CD14-positive monocyte (primary cell): ENCODE measurements at regions not wholly inside any gene's neighbourhood (a gene's known extent, or its start where the extent isn't known, plus 50 kb on each side); places are given as distances from the start of the nearest gene placed in this dataset.

Source experiments
- DNase-seq, 3 donors: peaks; one replicate each; pipeline ENCODE4 v3.0.0-alpha.2; 2011 to 2022
- H2AFZ ChIP-seq: 2 replicates; pipeline ENCODE4 v1.6.0; 2012; ENCODE audit warnings: mild to moderate bottlenecking, low read depth, low read length, inconsistent platforms; ENCODE audit not compliant: insufficient read depth, poor library complexity, severe bottlenecking
- H3K27ac ChIP-seq, 2 donors: 1 replicate in 1 of 2; 2 replicates in 1 of 2; pipeline ENCODE4 v1.5.1; 2012 to 2013; ENCODE audit warnings: low read length in 2 of 2, control low read depth in 1 of 2, inconsistent platforms in 1 of 2, low read depth in 1 of 2, mild to moderate bottlenecking in 1 of 2
- H3K27me3 ChIP-seq, 2 donors: one replicate each; pipeline versions ENCODE4 v1.6.0 to v1.6.1; 2011 to 2013; ENCODE audit warnings: low read length in 2 of 2; ENCODE audit not compliant: control insufficient read depth in 2 of 2, insufficient read depth in 2 of 2
- H3K36me3 ChIP-seq, 2 donors: replicated peaks in 1 of 2; 1 replicate in 1 of 2; 2 replicates in 1 of 2; pipeline versions ENCODE4 v1.5.1 to v1.6.1; 2012 to 2013; ENCODE audit warnings: low read length in 2 of 2, control low read depth in 1 of 2, inconsistent platforms in 1 of 2, mild to moderate bottlenecking in 1 of 2; ENCODE audit not compliant: insufficient read depth in 2 of 2, control insufficient read depth in 1 of 2
- H3K4me1 ChIP-seq, 2 donors: 1 replicate in 1 of 2; 2 replicates in 1 of 2; pipeline versions ENCODE4 v1.5.1 to v1.6.1; 2012 to 2013; ENCODE audit warnings: low read length in 2 of 2, control low read depth in 1 of 2, inconsistent platforms in 1 of 2, mild to moderate bottlenecking in 1 of 2, moderate library complexity in 1 of 2; ENCODE audit not compliant: insufficient read depth in 2 of 2, control insufficient read depth in 1 of 2
- H3K4me2 ChIP-seq: replicated peaks from 2 replicates; pipeline ENCODE3; 2012; ENCODE audit warnings: low read length, moderate library complexity, mild to moderate bottlenecking; ENCODE audit not compliant: poor library complexity, severe bottlenecking; ENCODE audit errors: extremely low read depth
- H3K4me3 ChIP-seq, 3 experiments: fragments of 200-600 bp in 1 of 3; sonication (generic) in 1 of 3; replicated peaks in 1 of 3; 1 replicate in 2 of 3; 2 replicates in 1 of 3; pipeline ENCODE4 v1.5.1; 2011 to 2013; ENCODE audit warnings: low read length in 3 of 3, mild to moderate bottlenecking in 3 of 3, control low read depth in 2 of 3, low read depth in 2 of 3, inconsistent platforms in 1 of 3, moderate library complexity in 1 of 3
- H3K79me2 ChIP-seq: 2 replicates; pipeline ENCODE4 v1.6.0; 2012; ENCODE audit warnings: mild to moderate bottlenecking, control low read depth, inconsistent platforms, low read length, moderate library complexity; ENCODE audit not compliant: insufficient read depth
- H3K9ac ChIP-seq: 2 replicates; pipeline ENCODE4 v1.6.0; 2017; ENCODE audit warnings: low read length, mild to moderate bottlenecking; ENCODE audit not compliant: insufficient read depth, poor library complexity, severe bottlenecking
- H3K9me3 ChIP-seq, 2 donors: replicated peaks in 1 of 2; 1 replicate in 1 of 2; 2 replicates in 1 of 2; pipeline versions ENCODE4 v1.5.1 to v1.6.1; 2012 to 2013; ENCODE audit warnings: low read length in 2 of 2, control low read depth in 1 of 2; ENCODE audit not compliant: control insufficient read depth in 1 of 2, insufficient read depth in 1 of 2
- H4K20me1 ChIP-seq: 2 replicates; pipeline ENCODE4 v1.6.0; 2012; ENCODE audit warnings: mild to moderate bottlenecking, low read length, control low read depth, moderate library complexity; ENCODE audit not compliant: insufficient read depth
- H3K27ac Mint-ChIP-seq, 7 donors: one replicate each; pipeline ENCODE4 v1.8.0; 2020; ENCODE audit warnings: mild to moderate bottlenecking in 7 of 7, mixed read lengths in 7 of 7, moderate library complexity in 6 of 7, inconsistent platforms in 2 of 7
- H3K27me3 Mint-ChIP-seq, 3 donors: one replicate each; pipeline ENCODE4 v1.8.0; 2021 to 2022; ENCODE audit warnings: low read depth in 3 of 3, mild to moderate bottlenecking in 3 of 3, mixed read lengths in 3 of 3, moderate library complexity in 3 of 3, inconsistent platforms in 1 of 3
- H3K36me3 Mint-ChIP-seq, 2 donors: one replicate each; pipeline ENCODE4 v1.8.0; 2020; ENCODE audit warnings: mixed read lengths in 2 of 2, inconsistent platforms in 1 of 2, mild to moderate bottlenecking in 1 of 2
- H3K4me1 Mint-ChIP-seq: one replicate; pipeline ENCODE4 v1.8.0; 2020; ENCODE audit warnings: mild to moderate bottlenecking, mixed read lengths
- H3K4me3 Mint-ChIP-seq, 2 donors: one replicate each; pipeline ENCODE4 v1.8.0; 2020; ENCODE audit warnings: mild to moderate bottlenecking in 2 of 2, mixed read lengths in 2 of 2, moderate library complexity in 1 of 2
- H3K9me3 Mint-ChIP-seq, 7 donors: one replicate each; pipeline ENCODE4 v1.8.0; 2020 to 2022; ENCODE audit warnings: mixed read lengths in 7 of 7, mild to moderate bottlenecking in 6 of 7, moderate library complexity in 6 of 7, inconsistent platforms in 2 of 7
- CTCF ChIP-seq: fragments of 200-600 bp; IDR thresholded peaks from one replicate; pipeline ENCODE4 v1.8.0; 2022; ENCODE audit warnings: antibody characterized with exemption, mild to moderate bottlenecking
- WGBS: methylation state at CpG from one replicate; pipeline ENCODE4 v1.1.5; 2013; ENCODE audit warnings: missing lambda C conversion rate; ENCODE audit not compliant: insufficient coverage; 5-methylcytosine and 5-hydroxymethylcytosine counted together
- intact Hi-C, 2 donors: fragments of 100-400 bp; cut with micrococcal nuclease; formaldehyde crosslinking; loops; one replicate each; pipeline versions ENCODE4 v1.15.0 to v1.15.1; 2023

- Mint-ChIP-seq H3K9me3 (no peaks in the 10 kb centered on the region), H3K4me1 (no peaks in the 10 kb centered on the region), H3K27ac (no peak overlapping the region), H3K36me3 (no peaks in the 10 kb centered on the region), H3K27me3 (peaks cover 0 to 2% (median 0%) of the 10 kb centered on the region in 3 donors), H3K4me3 (no peak overlapping the region)
- Histone ChIP-seq H3K27me3 (no peaks in the 10 kb centered on the region), H3K4me3 (no peak overlapping the region), H3K9me3 (no peaks in the 10 kb centered on the region), H3K4me2 (no peak overlapping the region), H3K27ac (no peak overlapping the region), H2AFZ (no peak overlapping the region), H3K9ac (no peak overlapping the region), H3K4me1 (no peaks in the 10 kb centered on the region), H3K79me2 (no peaks in the 10 kb centered on the region), H3K36me3 (no peaks in the 10 kb centered on the region), H4K20me1 (no peaks in the 10 kb centered on the region)
- intact Hi-C loops: no loop called here
- no peak for DNase-seq
- WGBS: 100% methylated on average over 5 of the region's 11 CpGs
- no peak for TF ChIP-seq CTCF
Measured at GRCh38 chr15:62440362-62441105, 275.4 kb upstream of the C2CD4B start.

- H3K9ac ChIP-seq: no peak overlapping the region
- no peaks in the 10 kb centered on the region for H3K79me2 ChIP-seq
- no peaks in the 10 kb centered on the region for H3K36me3 ChIP-seq
- no peak for DNase-seq
- H3K36me3 Mint-ChIP-seq: no peaks in the 10 kb centered on the region
- no peaks in the 10 kb centered on the region for H3K9me3 ChIP-seq
- H3K27me3 ChIP-seq: no peaks in the 10 kb centered on the region
- 95% methylated on average over 4 of the region's 8 CpGs for WGBS
- no peak overlapping the region for H2AFZ ChIP-seq
- no peak overlapping the region for H3K4me2 ChIP-seq
- no peaks in the 10 kb centered on the region for H4K20me1 ChIP-seq
- peaks cover 0 to 3% (median 2%) of the 10 kb centered on the region in 3 donors for H3K27me3 Mint-ChIP-seq
- intact Hi-C loops: no loop called here
- no peaks in the 10 kb centered on the region for H3K4me1 ChIP-seq
- no peak for TF ChIP-seq CTCF
- no peak overlapping the region for H3K27ac Mint-ChIP-seq
- no peak overlapping the region for H3K4me3 Mint-ChIP-seq
- H3K9me3 Mint-ChIP-seq: no peaks in the 10 kb centered on the region
- no peaks in the 10 kb centered on the region for H3K4me1 Mint-ChIP-seq
- no peak overlapping the region for H3K27ac ChIP-seq
- H3K4me3 ChIP-seq: no peak overlapping the region
Measured at GRCh38 chr15:62444104-62445022, 279.3 kb upstream of the C2CD4B start.
